ENCODE measurements at regions not wholly inside any gene's neighbourhood (a gene's known extent, or its start where the extent isn't known, plus 50 kb on each side); places are given as distances from the start of the nearest gene placed in this dataset.

DNA sequence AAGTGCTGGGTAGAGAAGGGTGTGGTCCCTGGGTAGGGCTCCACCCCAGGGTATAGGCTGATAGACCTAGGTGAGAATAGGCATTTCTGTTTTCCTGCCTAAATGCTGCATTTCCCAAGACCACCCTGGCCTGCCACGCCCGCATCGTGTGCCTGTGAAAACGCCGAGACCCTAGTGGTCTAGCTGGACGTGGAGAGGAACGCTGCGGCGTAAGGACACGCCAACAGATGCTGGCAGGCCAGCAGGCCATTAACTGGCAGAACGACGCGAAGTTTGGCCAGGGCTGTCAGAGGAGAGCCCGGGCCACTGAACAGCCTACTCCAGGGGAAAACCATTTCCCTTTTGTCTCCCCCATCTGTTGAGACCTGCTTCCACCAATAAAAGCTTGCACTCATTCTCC lies 373.2 kb upstream of the FIGN start:
- no peak for FAIRE-seq
- H3K4me3 ChIP-seq (ENCODE audit: extremely low read depth in 1 of 4, insufficient read depth in 2 of 4, low read depth in 3 of 4, low read length in 4 of 4), result no peak overlapping the region
- TF ChIP-seq TBP (IDR thresholded peaks at IDR 0.05; ENCODE audit: low read depth, low read length) (no peak), JUND (IDR thresholded peaks at IDR 0.05; ENCODE audit: low read length) (no peak), SP1 (IDR thresholded peaks at IDR 0.05; ENCODE audit: low read depth, low read length) (no peak), RBBP5 (IDR thresholded peaks at IDR 0.05; ENCODE audit: borderline replicate concordance, low read depth, low read length) (no peak), FOSL1 (IDR thresholded peaks at IDR 0.05; ENCODE audit: insufficient read depth, low read depth, low read length) (no peak), POU5F1 (IDR thresholded peaks at IDR 0.05; ENCODE audit: low read depth, low read length) (no peak), ASH2L (IDR thresholded peaks at IDR 0.05; ENCODE audit: low read length) (no peak), SP4 (IDR thresholded peaks at IDR 0.05; ENCODE audit: low read length) (no peak), EZH2 (IDR thresholded peaks at IDR 0.05; ENCODE audit: low read depth, low read length, severe bottlenecking) (no peak), POLR2A (IDR thresholded peaks at IDR 0.05; ENCODE audit: control extremely low read depth in 1 of 2, low read depth in 2 of 2, low read length in 2 of 2) (no peak)
- TF ChIP-seq, protein P1, sequence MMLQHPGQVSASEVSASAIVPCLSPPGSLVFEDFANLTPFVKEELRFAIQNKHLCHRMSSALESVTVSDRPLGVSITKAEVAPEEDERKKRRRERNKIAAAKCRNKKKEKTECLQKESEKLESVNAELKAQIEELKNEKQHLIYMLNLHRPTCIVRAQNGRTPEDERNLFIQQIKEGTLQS (IDR thresholded peaks at IDR 0.05; ENCODE audit: insufficient read depth, low read depth, low read length), result no peak
- TF ChIP-seq, protein P2, sequence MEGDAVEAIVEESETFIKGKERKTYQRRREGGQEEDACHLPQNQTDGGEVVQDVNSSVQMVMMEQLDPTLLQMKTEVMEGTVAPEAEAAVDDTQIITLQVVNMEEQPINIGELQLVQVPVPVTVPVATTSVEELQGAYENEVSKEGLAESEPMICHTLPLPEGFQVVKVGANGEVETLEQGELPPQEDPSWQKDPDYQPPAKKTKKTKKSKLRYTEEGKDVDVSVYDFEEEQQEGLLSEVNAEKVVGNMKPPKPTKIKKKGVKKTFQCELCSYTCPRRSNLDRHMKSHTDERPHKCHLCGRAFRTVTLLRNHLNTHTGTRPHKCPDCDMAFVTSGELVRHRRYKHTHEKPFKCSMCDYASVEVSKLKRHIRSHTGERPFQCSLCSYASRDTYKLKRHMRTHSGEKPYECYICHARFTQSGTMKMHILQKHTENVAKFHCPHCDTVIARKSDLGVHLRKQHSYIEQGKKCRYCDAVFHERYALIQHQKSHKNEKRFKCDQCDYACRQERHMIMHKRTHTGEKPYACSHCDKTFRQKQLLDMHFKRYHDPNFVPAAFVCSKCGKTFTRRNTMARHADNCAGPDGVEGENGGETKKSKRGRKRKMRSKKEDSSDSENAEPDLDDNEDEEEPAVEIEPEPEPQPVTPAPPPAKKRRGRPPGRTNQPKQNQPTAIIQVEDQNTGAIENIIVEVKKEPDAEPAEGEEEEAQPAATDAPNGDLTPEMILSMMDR (IDR thresholded peaks at IDR 0.05; ENCODE audit: control extremely low read depth in 1 of 3, insufficient read depth in 1 of 3, low read depth in 1 of 3, low read length in 3 of 3), result no peak

More for the DNA sequence above, 373.2 kb upstream of the FIGN start:
- CTCF ChIA-PET (ENCODE audit: partially characterized antibody), result interaction anchor here (0.8 to 2.4 kb wide), 3 partner anchors 9 to 25 kb away, joined by 3 to 9 read pairs (median 3); no protein-coding TSS in a partner anchor
- Histone ChIP-seq H4K8ac (ENCODE audit: extremely low read depth, insufficient read depth, low read length) (no peak overlapping the region), H2BK120ac (replicated peaks; ENCODE audit: low read depth, low read length) (no peak overlapping the region), H3K27me3 (replicated peaks in 1 of 4; ENCODE audit: control insufficient read depth in 3 of 4, extremely low read depth in 1 of 4, insufficient read depth in 3 of 4, low read length in 3 of 4) (no peaks in the 10 kb centered on the region), H3K56ac (replicated peaks; ENCODE audit: insufficient read length, low read depth, low read length) (no peak overlapping the region), H3K14ac (ENCODE audit: insufficient read length) (no peak overlapping the region), H3K9ac (replicated peaks in 1 of 4; ENCODE audit: extremely low read depth in 1 of 4, low read depth in 3 of 4, low read length in 3 of 4) (no peak overlapping the region), H4K20me1 (replicated peaks in 1 of 2; ENCODE audit: control insufficient read depth in 1 of 2, insufficient read depth in 2 of 2, low read length in 2 of 2) (no peaks in the 10 kb centered on the region), H2AFZ (ENCODE audit: low read length) (0 out of 2 replicates have a peak overlapping the region, but pooled peaks have one; percentile 3), H3K4me1 (replicated peaks in 1 of 4; ENCODE audit: control insufficient read depth in 3 of 4, insufficient read depth in 4 of 4, low read length in 3 of 4) (peaks cover 0 to 2% (median 0%) of the 10 kb centered on the region in 4 experiments; a peak in 1 of 7 replicates), H3K23ac (ENCODE audit: insufficient read length) (no peak overlapping the region), H4K91ac (replicated peaks; ENCODE audit: insufficient read length, low read length) (no peak overlapping the region), H3K79me2 (ENCODE audit: control insufficient read depth in 1 of 2, insufficient read depth in 2 of 2, low read length in 2 of 2) (no peaks in the 10 kb centered on the region), H2BK5ac (ENCODE audit: low read depth, low read length) (no peak overlapping the region), H3K79me1 (ENCODE audit: low read depth, low read length) (no peaks in the 10 kb centered on the region), H3K23me2 (ENCODE audit: low read depth, low read length) (no peaks in the 10 kb centered on the region), H2AK5ac (ENCODE audit: low read depth, low read length) (no peak overlapping the region), H3K27ac (ENCODE audit: low read depth, low read length) (no peak overlapping the region), H2BK15ac (ENCODE audit: low read length) (no peak overlapping the region), H2BK20ac (ENCODE audit: low read length) (no peak overlapping the region), H4K5ac (ENCODE audit: insufficient read length, low read depth, low read length) (no peak overlapping the region), H3K36me3 (ENCODE audit: control insufficient read depth in 2 of 4, insufficient read depth in 4 of 4, low read length in 3 of 4) (no peaks in the 10 kb centered on the region), H3K18ac (ENCODE audit: extremely low read depth, low read length) (no peak overlapping the region), H3K9me3 (ENCODE audit: insufficient read depth in 2 of 2, low read depth in 1 of 2, low read length in 1 of 2) (no peaks in the 10 kb centered on the region; a peak in 1 of 4 replicates), H2BK12ac (ENCODE audit: low read depth, low read length) (no peak overlapping the region), H3K4me2 (ENCODE audit: insufficient read depth in 1 of 2, low read depth in 2 of 2, low read length in 2 of 2) (no peak overlapping the region), H3K4ac (replicated peaks; ENCODE audit: insufficient read length, low read depth, low read length) (no peak overlapping the region)
- POLR2A ChIA-PET (ENCODE audit: partially characterized antibody), result no interaction called here
- 90% methylated on average over 13 of the region's 14 CpGs; no CpG with 5 or more reads in 1 of the 2 experiments for WGBS, 2 experiments (ENCODE audit: extremely low coverage in 1 of 2, insufficient coverage in 1 of 2, insufficient read length in 1 of 2, insufficient replicate concordance in 2 of 2, low coverage in 1 of 2, low lambda C conversion rate in 2 of 2, missing lambda C conversion rate in 1 of 2)
- DNase-seq (ENCODE audit: low read depth in 1 of 2, low spot score in 2 of 2), result no peak

All from H1 (cell line).